Thyroid gland (tissue), 4 donors: ENCODE measurements at regions not wholly inside any gene's neighbourhood (a gene's known extent, or its start where the extent isn't known, plus 50 kb on each side); places are given as distances from the start of the nearest gene placed in this dataset.
"Not testable (repeated sequence)": the region's sequence is repeated elsewhere in the genome, so short reads cannot be mapped to it uniquely, and the experiment has no call there.

ENCODE experiments used
- POLR2A ChIP-seq, 2 donors: fragments of 450-650 bp; IDR thresholded peaks; one replicate each; pipeline ENCODE4 v1.6.1; 2017; ENCODE audit warnings: antibody characterized with exemption in 2 of 2, mild to moderate bottlenecking in 2 of 2, moderate library complexity in 1 of 2
- TF ChIP-seq, protein P1 (sequence below), 6 experiments: fragments of 200-600 bp in 3 of 6; fragments of 450-650 bp in 3 of 6; sonication (generic) in 3 of 6; IDR thresholded peaks; one replicate each; pipeline ENCODE4 v1.5.1; 2016 to 2019; ENCODE audit warnings: antibody characterized with exemption in 6 of 6, mild to moderate bottlenecking in 2 of 6, inconsistent platforms in 1 of 6, moderate library complexity in 1 of 6

GRCh38 chr9:66781240-66781639, 119.3 kb upstream of the ZNF658 start:
- not testable (repeated sequence) for TF ChIP-seq POLR2A (IDR thresholded peaks at IDR 0.05)
- TF ChIP-seq, protein P1, sequence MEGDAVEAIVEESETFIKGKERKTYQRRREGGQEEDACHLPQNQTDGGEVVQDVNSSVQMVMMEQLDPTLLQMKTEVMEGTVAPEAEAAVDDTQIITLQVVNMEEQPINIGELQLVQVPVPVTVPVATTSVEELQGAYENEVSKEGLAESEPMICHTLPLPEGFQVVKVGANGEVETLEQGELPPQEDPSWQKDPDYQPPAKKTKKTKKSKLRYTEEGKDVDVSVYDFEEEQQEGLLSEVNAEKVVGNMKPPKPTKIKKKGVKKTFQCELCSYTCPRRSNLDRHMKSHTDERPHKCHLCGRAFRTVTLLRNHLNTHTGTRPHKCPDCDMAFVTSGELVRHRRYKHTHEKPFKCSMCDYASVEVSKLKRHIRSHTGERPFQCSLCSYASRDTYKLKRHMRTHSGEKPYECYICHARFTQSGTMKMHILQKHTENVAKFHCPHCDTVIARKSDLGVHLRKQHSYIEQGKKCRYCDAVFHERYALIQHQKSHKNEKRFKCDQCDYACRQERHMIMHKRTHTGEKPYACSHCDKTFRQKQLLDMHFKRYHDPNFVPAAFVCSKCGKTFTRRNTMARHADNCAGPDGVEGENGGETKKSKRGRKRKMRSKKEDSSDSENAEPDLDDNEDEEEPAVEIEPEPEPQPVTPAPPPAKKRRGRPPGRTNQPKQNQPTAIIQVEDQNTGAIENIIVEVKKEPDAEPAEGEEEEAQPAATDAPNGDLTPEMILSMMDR (IDR thresholded peaks at IDR 0.05), result not testable (repeated sequence)
